Ovary (tissue), 3 donors: ENCODE measurements at regions not wholly inside any gene's neighbourhood (a gene's known extent, or its start where the extent isn't known, plus 50 kb on each side); places are given as distances from the start of the nearest gene placed in this dataset.

ENCODE experiments used
- EP300 ChIP-seq: sonication (generic); formaldehyde crosslinking; IDR thresholded peaks from one replicate; pipeline ENCODE4 v1.6.1; 2017; ENCODE audit warnings: antibody characterized with exemption
- POLR2A ChIP-seq: fragments of 450-650 bp; IDR thresholded peaks from one replicate; pipeline ENCODE4 v1.6.1; 2017; ENCODE audit warnings: antibody characterized with exemption, mild to moderate bottlenecking, moderate library complexity
- TF ChIP-seq, protein P1 (sequence below), 3 donors: fragments of 450-650 bp in 2 of 3; fragments of 200-600 bp in 1 of 3; IDR thresholded peaks; one replicate each; pipeline versions ENCODE4 v1.5.1 to v1.8.0; 2016 to 2022; ENCODE audit warnings: antibody characterized with exemption in 3 of 3, mild to moderate bottlenecking in 1 of 3
- donor health status: DM: no; HTN: no; CAD: no.

DNA sequence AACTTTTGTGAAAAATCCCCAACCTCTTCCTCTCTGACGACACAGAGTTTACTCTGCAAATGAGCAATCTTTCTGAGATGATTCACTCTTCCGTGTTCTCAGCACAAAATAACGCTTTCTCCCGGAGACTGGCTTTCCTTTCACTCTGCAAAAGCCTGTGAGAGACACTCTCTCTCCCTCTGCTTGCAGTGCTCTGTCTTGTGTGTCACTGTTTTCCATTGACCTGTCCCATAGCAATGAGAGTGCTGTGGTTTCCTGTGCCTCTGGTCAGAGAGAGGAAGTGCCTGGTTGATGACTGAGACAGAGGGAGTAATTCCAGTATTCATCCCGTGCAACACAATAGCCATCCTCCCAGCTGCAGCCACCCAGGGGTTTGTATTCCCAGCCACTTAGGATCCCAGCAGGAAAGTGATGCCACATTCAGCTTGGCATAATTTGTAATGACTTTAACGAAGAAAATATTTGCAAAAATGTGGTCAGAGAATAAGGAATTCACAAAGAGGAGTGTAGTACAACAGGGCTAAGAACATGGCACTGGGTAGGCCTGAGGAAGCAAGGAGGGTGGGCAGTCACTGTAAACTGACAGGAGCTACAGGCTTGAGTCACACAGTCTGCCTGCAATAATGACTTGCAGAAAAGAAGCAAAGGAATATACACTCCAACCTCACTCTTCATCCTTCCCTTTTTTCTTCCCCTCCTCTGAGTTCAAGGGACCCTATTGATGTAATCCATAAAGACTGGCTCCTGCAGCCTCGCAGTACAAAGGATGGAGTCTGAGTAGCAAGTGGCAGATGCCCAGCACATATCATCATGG lies 463.5 kb upstream of the RGMB start:
- no peak for TF ChIP-seq POLR2A
- TF ChIP-seq, protein P1, sequence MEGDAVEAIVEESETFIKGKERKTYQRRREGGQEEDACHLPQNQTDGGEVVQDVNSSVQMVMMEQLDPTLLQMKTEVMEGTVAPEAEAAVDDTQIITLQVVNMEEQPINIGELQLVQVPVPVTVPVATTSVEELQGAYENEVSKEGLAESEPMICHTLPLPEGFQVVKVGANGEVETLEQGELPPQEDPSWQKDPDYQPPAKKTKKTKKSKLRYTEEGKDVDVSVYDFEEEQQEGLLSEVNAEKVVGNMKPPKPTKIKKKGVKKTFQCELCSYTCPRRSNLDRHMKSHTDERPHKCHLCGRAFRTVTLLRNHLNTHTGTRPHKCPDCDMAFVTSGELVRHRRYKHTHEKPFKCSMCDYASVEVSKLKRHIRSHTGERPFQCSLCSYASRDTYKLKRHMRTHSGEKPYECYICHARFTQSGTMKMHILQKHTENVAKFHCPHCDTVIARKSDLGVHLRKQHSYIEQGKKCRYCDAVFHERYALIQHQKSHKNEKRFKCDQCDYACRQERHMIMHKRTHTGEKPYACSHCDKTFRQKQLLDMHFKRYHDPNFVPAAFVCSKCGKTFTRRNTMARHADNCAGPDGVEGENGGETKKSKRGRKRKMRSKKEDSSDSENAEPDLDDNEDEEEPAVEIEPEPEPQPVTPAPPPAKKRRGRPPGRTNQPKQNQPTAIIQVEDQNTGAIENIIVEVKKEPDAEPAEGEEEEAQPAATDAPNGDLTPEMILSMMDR (IDR thresholded peaks at IDR 0.05), result no peak
- TF ChIP-seq EP300, result no peak
